ENCODE measurements at regions not wholly inside any gene's neighbourhood (a gene's known extent, or its start where the extent isn't known, plus 50 kb on each side); places are given as distances from the start of the nearest gene placed in this dataset.

- no peak overlapping the region for H3K4me3 Mint-ChIP-seq
- Histone ChIP-seq H4K20me1 (ENCODE audit: insufficient read depth, low read length) (no peaks in the 10 kb centered on the region), H3K4me3 (replicated peaks in 1 of 3; ENCODE audit: low read depth in 2 of 3, low read length in 3 of 3) (no peak overlapping the region), H3K79me2 (ENCODE audit: insufficient read depth, low read length) (no peaks in the 10 kb centered on the region), H3K36me3 (replicated peaks in 1 of 2; ENCODE audit: control insufficient read depth in 1 of 2, insufficient read depth in 2 of 2, low read length in 2 of 2) (no peaks in the 10 kb centered on the region), H3K27me3 (ENCODE audit: control insufficient read depth in 2 of 2, insufficient read depth in 2 of 2, low read length in 2 of 2) (no peaks in the 10 kb centered on the region), H2AFZ (ENCODE audit: insufficient read depth, low read depth, low read length, poor library complexity, severe bottlenecking) (no peak overlapping the region), H3K4me1 (ENCODE audit: control insufficient read depth in 1 of 2, insufficient read depth in 2 of 2, low read length in 2 of 2) (no peaks in the 10 kb centered on the region), H3K4me2 (replicated peaks; ENCODE audit: extremely low read depth, low read length, poor library complexity, severe bottlenecking) (no peak overlapping the region), H3K9ac (ENCODE audit: insufficient read depth, low read length, poor library complexity, severe bottlenecking) (no peak overlapping the region), H3K27ac (ENCODE audit: low read depth in 1 of 2, low read length in 2 of 2) (no peak overlapping the region), H3K9me3 (replicated peaks in 1 of 2; ENCODE audit: control insufficient read depth in 1 of 2, insufficient read depth in 1 of 2, low read length in 2 of 2) (no peaks in the 10 kb centered on the region)
- intact Hi-C loops (cut with micrococcal nuclease), result no loop called here
- no peak overlapping the region for H3K27ac Mint-ChIP-seq
- peaks cover 0 to 4% (median 0%) of the 10 kb centered on the region in 7 donors for H3K9me3 Mint-ChIP-seq
- H3K4me1 Mint-ChIP-seq, result no peaks in the 10 kb centered on the region
- peaks cover 2 to 4% (median 2%) of the 10 kb centered on the region in 3 donors for H3K27me3 Mint-ChIP-seq (ENCODE audit: low read depth in 3 of 3)
- no CpG with 5 or more reads among the region's 2 CpGs for WGBS (ENCODE audit: insufficient coverage)
- no peak for TF ChIP-seq CTCF (IDR thresholded peaks at IDR 0.05)
- H3K36me3 Mint-ChIP-seq, result no peaks in the 10 kb centered on the region
- DNase-seq, result no peak
Observed at GRCh38 chr3:102339671-102340070, 95.1 kb upstream of the ZPLD1 start.

- peaks cover 2 to 4% (median 2%) of the 10 kb centered on the region in 3 donors for H3K27me3 Mint-ChIP-seq (ENCODE audit: low read depth in 3 of 3)
- H3K36me3 ChIP-seq (replicated peaks in 1 of 2; ENCODE audit: control insufficient read depth in 1 of 2, insufficient read depth in 2 of 2, low read length in 2 of 2), result no peaks in the 10 kb centered on the region
- intact Hi-C loops (cut with micrococcal nuclease), result no loop called here
- DNase-seq, result no peak
- no peak overlapping the region for H3K4me2 ChIP-seq (replicated peaks; ENCODE audit: extremely low read depth, low read length, poor library complexity, severe bottlenecking)
- no peaks in the 10 kb centered on the region for H3K36me3 Mint-ChIP-seq
- H3K27ac Mint-ChIP-seq, result no peak overlapping the region
- no peak overlapping the region for H3K4me3 ChIP-seq (replicated peaks in 1 of 3; ENCODE audit: low read depth in 2 of 3, low read length in 3 of 3)
- H3K9me3 ChIP-seq (replicated peaks in 1 of 2; ENCODE audit: control insufficient read depth in 1 of 2, insufficient read depth in 1 of 2, low read length in 2 of 2), result no peaks in the 10 kb centered on the region
- no peak overlapping the region for H3K4me3 Mint-ChIP-seq
- H4K20me1 ChIP-seq (ENCODE audit: insufficient read depth, low read length), result no peaks in the 10 kb centered on the region
- H3K79me2 ChIP-seq (ENCODE audit: insufficient read depth, low read length), result no peaks in the 10 kb centered on the region
- H3K4me1 Mint-ChIP-seq, result no peaks in the 10 kb centered on the region
- H3K9ac ChIP-seq (ENCODE audit: insufficient read depth, low read length, poor library complexity, severe bottlenecking), result no peak overlapping the region
- no peaks in the 10 kb centered on the region for H3K4me1 ChIP-seq (ENCODE audit: control insufficient read depth in 1 of 2, insufficient read depth in 2 of 2, low read length in 2 of 2)
- no peak overlapping the region for H3K27ac ChIP-seq (ENCODE audit: low read depth in 1 of 2, low read length in 2 of 2)
- no peak overlapping the region for H2AFZ ChIP-seq (ENCODE audit: insufficient read depth, low read depth, low read length, poor library complexity, severe bottlenecking)
- peaks cover 0 to 3% (median 0%) of the 10 kb centered on the region in 7 donors for H3K9me3 Mint-ChIP-seq
- H3K27me3 ChIP-seq (ENCODE audit: control insufficient read depth in 2 of 2, insufficient read depth in 2 of 2, low read length in 2 of 2), result no peaks in the 10 kb centered on the region
- TF ChIP-seq CTCF (IDR thresholded peaks at IDR 0.05), result no peak
Observed at GRCh38 chr3:102346897-102347296, 87.9 kb upstream of the ZPLD1 start.
